AG09319 (cell line): ENCODE measurements at regions not wholly inside any gene's neighbourhood (a gene's known extent, or its start where the extent isn't known, plus 50 kb on each side); places are given as distances from the start of the nearest gene placed in this dataset.

Source experiments
- DNase-seq: peaks from one replicate; pipeline ENCODE4 v3.0.0-alpha.2; 2010; ENCODE audit warnings: low read depth; ENCODE audit errors: extremely low read depth
- TF ChIP-seq, protein P1 (sequence below): IDR thresholded peaks from 2 replicates; pipeline ENCODE4 v1.5.1; 2011; ENCODE audit warnings: low read depth, mild to moderate bottlenecking, inconsistent platforms, low read length, moderate library complexity

DNA sequence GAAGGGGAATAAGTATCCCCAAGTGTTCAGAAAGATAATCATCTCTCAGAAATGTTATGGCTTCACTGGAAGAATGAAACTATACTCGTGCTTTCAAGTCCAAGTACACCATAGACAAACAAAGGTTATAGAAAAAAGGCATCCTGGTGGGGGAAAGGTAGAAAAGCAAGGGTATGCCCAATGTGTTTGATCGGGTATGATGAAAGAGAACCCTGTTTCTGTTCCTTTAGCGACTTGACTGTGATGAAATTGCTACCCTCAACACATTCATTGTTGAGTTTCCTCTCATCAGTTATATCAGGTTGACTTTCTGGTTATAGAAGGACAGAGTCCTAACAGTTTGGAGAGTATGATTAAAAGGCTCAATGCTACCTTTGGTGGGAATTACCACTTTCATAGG is 464.3 kb downstream of the GRXCR1 start:
- TF ChIP-seq, protein P1, sequence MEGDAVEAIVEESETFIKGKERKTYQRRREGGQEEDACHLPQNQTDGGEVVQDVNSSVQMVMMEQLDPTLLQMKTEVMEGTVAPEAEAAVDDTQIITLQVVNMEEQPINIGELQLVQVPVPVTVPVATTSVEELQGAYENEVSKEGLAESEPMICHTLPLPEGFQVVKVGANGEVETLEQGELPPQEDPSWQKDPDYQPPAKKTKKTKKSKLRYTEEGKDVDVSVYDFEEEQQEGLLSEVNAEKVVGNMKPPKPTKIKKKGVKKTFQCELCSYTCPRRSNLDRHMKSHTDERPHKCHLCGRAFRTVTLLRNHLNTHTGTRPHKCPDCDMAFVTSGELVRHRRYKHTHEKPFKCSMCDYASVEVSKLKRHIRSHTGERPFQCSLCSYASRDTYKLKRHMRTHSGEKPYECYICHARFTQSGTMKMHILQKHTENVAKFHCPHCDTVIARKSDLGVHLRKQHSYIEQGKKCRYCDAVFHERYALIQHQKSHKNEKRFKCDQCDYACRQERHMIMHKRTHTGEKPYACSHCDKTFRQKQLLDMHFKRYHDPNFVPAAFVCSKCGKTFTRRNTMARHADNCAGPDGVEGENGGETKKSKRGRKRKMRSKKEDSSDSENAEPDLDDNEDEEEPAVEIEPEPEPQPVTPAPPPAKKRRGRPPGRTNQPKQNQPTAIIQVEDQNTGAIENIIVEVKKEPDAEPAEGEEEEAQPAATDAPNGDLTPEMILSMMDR: no peak
- DNase-seq: no peak

DNA sequence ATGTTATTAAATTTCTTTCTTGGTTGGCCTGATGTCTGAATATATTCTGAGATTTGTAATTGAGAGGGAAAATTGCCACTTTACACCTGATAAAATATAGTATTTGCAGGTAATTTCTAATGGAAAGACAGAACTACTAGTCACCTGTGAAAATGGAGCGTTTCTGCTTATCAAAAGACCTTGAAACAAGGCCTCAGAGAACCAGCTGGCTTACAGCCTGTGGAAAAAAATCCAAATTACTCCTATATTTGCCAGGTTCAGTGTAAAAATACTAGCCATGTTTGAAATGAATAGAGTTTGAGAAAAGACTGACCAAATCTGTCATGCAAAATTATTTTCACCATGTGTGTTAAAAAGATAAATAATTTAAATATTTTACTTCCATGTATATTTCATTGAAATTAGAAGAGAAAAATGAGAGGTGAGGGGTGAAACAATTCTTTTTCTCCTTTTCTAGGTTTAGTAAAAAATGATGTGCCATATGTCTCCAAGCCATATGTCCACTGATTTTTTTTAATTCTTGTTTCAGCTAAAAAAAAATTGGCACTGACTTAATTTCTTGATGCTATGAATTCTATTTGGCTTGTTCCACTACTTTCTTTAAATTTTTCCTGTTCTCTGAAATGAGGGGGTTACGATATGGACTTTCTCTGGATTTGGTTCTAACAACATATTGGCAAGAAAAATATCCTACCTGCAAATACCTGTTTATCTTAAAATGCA is 464.9 kb downstream of the GRXCR1 start:
- DNase-seq: no peak
- TF ChIP-seq, protein P1: no peak

- no peak for DNase-seq
- TF ChIP-seq, protein P1: no peak
Measured at GRCh38 chr4:43360296-43360695, 467.8 kb downstream of the GRXCR1 start.

DNA sequence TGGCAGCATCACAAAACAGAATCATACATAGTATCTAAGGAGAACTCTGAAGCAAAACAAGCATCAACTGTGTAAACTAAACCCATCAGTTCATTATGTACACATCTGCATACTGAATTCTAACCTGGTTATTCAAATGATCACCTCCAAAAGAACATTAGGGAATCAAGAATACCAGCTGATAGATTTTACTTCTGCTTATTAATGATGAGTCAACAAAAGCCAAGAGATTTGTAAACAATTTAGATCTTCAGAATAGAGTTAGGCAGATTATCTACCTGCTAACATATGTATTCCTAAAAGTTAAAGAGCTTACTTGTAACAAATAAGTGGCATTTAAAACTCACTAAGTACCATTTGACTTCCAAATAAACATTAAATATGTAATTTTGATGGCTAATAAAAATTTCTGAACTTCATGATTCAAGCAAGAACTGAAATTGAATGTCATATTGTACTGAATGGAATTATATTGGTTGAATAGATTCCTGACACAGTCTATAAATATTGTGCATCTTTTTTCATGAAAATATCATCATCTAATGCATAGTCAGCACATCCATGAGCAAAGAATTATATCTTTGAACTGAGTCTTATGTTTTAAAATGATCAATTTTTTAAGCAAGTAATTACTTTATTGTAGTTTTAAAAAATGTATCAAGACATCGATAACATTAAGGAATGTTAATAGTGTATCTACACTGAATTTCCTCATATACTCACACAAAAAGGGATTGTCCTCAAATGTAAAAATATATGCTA is 470.5 kb downstream of the GRXCR1 start:
- no peak for DNase-seq
- TF ChIP-seq, protein P1: no peak

GRCh38 chr4:43369036-43369594 is 476.6 kb downstream of the GRXCR1 start:
- TF ChIP-seq, protein P1: no peak
- DNase-seq: no peak

DNA sequence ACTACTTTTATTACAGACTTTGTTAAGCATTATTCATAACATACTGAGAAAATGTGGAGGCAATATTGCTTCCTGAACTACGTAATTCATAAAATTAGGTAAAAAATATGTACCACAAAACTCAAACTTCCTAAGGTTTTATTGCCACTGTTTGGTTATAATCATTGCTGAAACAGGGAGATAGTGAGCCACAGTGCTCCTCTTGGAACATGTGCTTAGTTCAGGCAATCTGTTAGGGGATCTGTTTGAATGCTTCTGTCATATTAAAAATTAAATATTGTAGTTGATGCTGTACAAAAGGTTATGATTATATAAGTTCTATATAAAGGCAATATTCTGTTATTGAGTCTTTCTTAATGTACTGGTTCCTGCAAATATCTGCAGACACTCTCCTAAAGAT is 480.7 kb downstream of the GRXCR1 start:
- no peak for DNase-seq
- TF ChIP-seq, protein P1: no peak

GRCh38 chr4:43374216-43374751 is 481.8 kb downstream of the GRXCR1 start:
- DNase-seq: no peak
- TF ChIP-seq, protein P1: no peak
